HG02885 (cell line): ENCODE measurements at regions not wholly inside any gene's neighbourhood (a gene's known extent, or its start where the extent isn't known, plus 50 kb on each side); places are given as distances from the start of the nearest gene placed in this dataset.

Experiments
- ATAC-seq: cut with Tn5 transposase; IDR thresholded peaks from one replicate; pipeline ENCODE4 v1.9.1; 2021; ENCODE audit warnings: mild to moderate bottlenecking; ENCODE audit not compliant: unreplicated experiment, poor library complexity

DNA sequence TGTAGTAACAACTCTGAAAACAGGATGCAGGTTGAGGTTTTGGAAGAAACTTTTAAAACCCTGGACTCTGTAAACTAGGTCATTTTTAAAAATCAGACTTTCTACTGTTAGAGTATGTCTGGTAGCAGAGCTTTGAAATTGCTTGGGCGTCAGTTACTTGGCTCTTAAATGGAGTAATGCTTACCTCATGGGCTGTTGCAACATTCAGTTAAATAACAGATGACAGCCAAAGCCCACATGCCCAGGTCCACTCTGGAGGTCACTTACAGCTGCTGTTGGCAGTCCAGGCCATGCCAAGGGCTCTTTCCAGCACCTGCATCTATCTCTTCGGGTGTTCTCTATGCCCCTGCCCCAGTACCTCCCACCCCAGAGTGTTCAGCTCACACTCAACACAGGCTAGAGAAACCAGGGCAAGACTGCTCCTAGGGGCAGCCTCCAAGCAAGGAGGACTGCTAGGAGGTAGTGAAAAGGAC is 96.4 kb downstream of the BANF2 start:
- ATAC-seq = no peak

DNA sequence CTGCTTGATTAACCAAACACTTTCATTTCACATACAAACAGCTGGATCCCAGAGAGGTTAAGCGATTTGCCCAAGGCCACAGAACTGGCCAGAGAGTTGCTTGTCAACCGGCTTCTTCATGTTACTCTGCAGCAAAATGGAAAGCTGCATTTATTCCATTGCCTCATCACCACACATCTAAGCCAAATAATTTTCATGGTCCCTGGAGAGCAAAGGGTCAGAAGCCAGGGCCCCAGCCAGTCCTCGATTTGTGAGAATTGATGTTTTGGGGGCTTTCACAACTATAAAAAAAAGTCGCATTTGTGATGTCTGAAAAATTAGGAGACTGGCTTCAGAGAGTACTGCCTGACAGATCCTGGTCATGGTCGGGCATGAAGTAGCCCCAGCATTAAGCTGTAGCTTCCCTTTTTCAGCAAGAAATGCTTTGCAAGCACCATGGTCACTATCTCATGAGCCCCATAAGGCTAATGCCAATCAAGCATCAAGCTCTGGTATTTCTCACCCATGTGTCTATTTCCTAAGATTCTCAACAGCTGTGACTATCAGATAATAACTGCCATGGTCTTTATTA is 95.8 kb downstream of the BANF2 start:
- no peak for ATAC-seq

DNA sequence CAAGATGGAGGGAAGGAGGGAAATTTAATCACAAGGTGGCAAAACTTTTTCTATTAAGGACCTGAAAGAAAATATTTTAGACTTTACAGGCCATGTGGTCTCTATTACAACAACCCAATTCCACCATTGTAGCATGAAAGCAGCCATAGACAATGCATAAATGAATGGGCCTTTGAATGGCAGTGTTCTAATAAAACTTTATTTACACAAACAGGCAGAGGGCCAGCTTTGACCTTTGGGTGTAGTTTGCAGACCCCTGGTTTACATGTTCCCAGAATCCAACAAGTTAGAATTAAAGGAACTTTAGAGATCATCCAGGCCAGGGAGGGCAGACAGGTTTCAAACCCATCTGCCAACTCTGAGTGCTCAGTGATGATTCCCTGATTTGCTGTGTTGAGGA is 95.2 kb downstream of the BANF2 start:
- ATAC-seq = no peak

DNA sequence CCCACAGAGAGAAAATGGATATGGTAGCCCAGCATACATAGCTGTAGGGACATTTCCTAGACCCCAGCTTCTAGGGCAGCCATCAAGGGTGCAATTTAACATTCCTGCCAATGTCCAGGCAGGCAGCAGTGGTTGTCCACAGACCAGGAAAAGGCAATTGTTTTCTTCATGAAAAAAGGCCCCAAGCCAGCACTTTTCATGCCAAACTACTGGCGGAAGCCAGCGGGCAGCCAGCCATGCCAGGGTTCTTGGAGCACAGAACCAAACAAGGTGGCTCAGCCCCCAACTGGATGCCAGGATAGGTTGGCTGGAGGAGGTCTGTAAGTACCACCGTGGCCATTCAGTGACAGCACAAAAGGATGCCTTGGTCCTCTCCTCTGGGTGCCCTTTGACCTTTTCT is 94.6 kb downstream of the BANF2 start:
- no peak for ATAC-seq

DNA sequence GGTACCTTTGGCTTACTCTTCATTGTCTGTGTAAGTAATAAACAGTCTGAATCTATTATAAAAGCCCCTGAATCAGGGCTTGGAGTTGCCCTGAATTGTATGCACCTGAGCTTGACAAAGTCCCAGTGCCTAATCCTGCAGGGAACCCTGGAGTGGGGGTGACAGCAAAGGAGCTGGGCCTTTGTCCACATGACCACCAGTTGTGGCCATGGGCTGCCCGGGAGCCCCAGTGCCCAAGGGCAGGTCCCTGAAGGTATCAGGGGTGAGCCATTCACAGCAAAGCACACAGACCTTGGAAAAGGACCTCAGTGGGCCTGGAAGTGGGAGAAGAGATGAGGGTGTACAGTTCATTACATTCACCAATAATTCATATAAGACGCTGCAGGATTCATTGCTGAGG is 94.2 kb downstream of the BANF2 start:
- no peak for ATAC-seq

DNA sequence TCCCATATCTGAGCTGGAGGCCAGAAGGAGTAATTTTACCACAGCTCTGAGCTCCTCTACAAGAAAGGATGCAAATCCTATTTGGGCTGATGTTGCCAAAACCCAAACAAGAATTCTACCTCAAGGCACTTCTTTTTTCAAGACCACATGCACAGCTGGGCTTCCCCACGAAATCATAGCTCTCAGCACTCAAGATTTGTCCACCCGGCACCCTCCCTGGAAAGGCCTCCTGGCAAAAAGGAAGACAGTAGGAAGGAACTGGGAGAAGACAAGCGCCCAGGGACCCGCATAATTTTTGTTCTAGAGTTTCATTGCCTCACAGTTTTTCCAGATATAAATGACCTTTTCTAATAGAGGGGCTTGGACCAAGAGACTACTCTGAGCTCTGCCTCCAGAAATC is 90.5 kb downstream of the BANF2 start:
- ATAC-seq = no peak

DNA sequence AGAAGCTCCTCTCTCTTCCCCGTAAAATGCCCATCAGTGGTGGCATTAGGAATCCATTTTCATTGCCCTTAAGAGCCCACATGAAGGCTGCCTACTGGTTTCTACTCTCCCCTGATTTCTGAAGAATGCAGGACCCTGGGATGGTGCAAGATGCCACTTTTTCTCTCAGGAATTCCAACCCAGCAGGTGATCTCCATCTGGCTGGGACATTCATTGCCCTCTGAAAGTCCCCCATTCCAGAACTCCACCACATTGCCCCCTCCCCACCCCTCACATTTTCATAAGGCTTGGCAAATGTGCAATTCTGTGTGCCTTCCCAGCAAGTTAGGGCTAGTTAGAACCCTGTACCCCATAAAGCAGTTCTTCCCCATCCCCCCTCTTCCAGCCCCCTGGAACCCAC is 88.0 kb downstream of the BANF2 start:
- ATAC-seq = no peak

DNA sequence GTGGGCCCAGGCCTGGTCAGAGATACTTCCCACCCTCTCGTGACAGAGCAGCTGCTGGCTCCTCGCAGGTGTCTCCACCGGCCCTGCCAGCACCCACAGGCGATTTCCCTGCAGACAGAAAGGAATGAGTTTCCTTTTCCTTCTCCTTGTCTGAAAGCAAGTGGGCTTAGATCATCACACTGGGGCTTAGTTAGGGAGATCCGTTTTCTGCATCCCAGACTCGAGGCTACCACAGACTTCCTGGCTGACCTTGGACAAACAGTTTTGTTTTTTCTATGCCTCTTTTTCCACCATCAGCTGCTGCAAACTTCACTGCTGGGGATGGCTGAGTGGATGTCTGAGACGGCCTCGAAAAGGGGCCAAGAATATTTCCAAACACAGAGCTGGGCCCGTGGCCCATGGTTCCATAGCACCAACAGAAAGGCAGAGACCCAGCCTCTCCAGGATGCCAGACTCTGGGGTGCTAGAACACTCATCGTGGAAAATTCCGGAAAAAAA is 86.5 kb downstream of the BANF2 start:
- no peak for ATAC-seq
